ENCODE measurements at regions not wholly inside any gene's neighbourhood (a gene's known extent, or its start where the extent isn't known, plus 50 kb on each side); places are given as distances from the start of the nearest gene placed in this dataset.

- Mint-ChIP-seq H3K4me1 (ENCODE audit: insufficient read depth, unreplicated experiment) (no peaks in the 10 kb centered on the region), H3K4me3 (ENCODE audit: unreplicated experiment) (no peak overlapping the region), H3K9me3 (ENCODE audit: unreplicated experiment) (no peaks in the 10 kb centered on the region), H3K27ac (ENCODE audit: low read depth, unreplicated experiment) (no peak overlapping the region), H3K36me3 (ENCODE audit: insufficient read depth, unreplicated experiment) (no peaks in the 10 kb centered on the region), H3K27me3 (ENCODE audit: insufficient read depth, unreplicated experiment) (no peaks in the 10 kb centered on the region)
- no peak for DNase-seq (ENCODE audit: unreplicated experiment)
- no peak for TF ChIP-seq CTCF (IDR thresholded peaks at IDR 0.05; ENCODE audit: unreplicated experiment)
- no TSS peak for BruUV-seq (replicated peaks)
- ChIA-PET CTCF (no interaction called here), POLR2A (no interaction called here)
- intact Hi-C loops (cut with micrococcal nuclease), result no loop called here
These were observed 297.9 kb upstream of the RIMS1 start for GRCh38 chr6:71588490-71588889.

GRCh38 chr6:71589254-71589653, 297.1 kb upstream of the RIMS1 start:
- Mint-ChIP-seq H3K36me3 (ENCODE audit: insufficient read depth, unreplicated experiment) (no peaks in the 10 kb centered on the region), H3K4me1 (ENCODE audit: insufficient read depth, unreplicated experiment) (no peaks in the 10 kb centered on the region), H3K9me3 (ENCODE audit: unreplicated experiment) (no peaks in the 10 kb centered on the region), H3K4me3 (ENCODE audit: unreplicated experiment) (no peak overlapping the region), H3K27me3 (ENCODE audit: insufficient read depth, unreplicated experiment) (no peaks in the 10 kb centered on the region), H3K27ac (ENCODE audit: low read depth, unreplicated experiment) (no peak overlapping the region)
- CTCF ChIA-PET, result no interaction called here
- TF ChIP-seq CTCF (IDR thresholded peaks at IDR 0.05; ENCODE audit: unreplicated experiment), result no peak
- no TSS peak for BruUV-seq (replicated peaks)
- DNase-seq (ENCODE audit: unreplicated experiment), result no peak
- intact Hi-C loops (cut with micrococcal nuclease), result no loop called here
- POLR2A ChIA-PET, result no interaction called here

GRCh38 chr6:71592643-71593042, 293.7 kb upstream of the RIMS1 start:
- no peak for TF ChIP-seq CTCF (IDR thresholded peaks at IDR 0.05; ENCODE audit: unreplicated experiment)
- ChIA-PET POLR2A (no interaction called here), CTCF (no interaction called here)
- intact Hi-C loops (cut with micrococcal nuclease), result no loop called here
- DNase-seq (ENCODE audit: unreplicated experiment), result no peak
- no peak overlapping the region for H3K27ac Mint-ChIP-seq (ENCODE audit: low read depth, unreplicated experiment)
- H3K9me3 Mint-ChIP-seq (ENCODE audit: unreplicated experiment), result no peaks in the 10 kb centered on the region
- H3K4me3 Mint-ChIP-seq (ENCODE audit: unreplicated experiment), result no peak overlapping the region
- no peaks in the 10 kb centered on the region for H3K27me3 Mint-ChIP-seq (ENCODE audit: insufficient read depth, unreplicated experiment)
- no peaks in the 10 kb centered on the region for H3K36me3 Mint-ChIP-seq (ENCODE audit: insufficient read depth, unreplicated experiment)
- H3K4me1 Mint-ChIP-seq (ENCODE audit: insufficient read depth, unreplicated experiment), result no peaks in the 10 kb centered on the region
- BruUV-seq (replicated peaks), result no TSS peak

- H3K27ac Mint-ChIP-seq (ENCODE audit: low read depth, unreplicated experiment), result no peak overlapping the region
- BruUV-seq (replicated peaks), result no TSS peak
- ChIA-PET POLR2A (interaction anchor here (0.6 kb wide), 1 partner anchor 29 kb away, joined by 3 read pairs; no protein-coding TSS in a partner anchor), CTCF (no interaction called here)
- intact Hi-C loops (cut with micrococcal nuclease), result no loop called here
- peaks cover 9% of the 10 kb centered on the region for H3K4me1 Mint-ChIP-seq (ENCODE audit: insufficient read depth, unreplicated experiment)
- no peak for DNase-seq (ENCODE audit: unreplicated experiment)
- no peak overlapping the region for H3K4me3 Mint-ChIP-seq (ENCODE audit: unreplicated experiment)
- H3K36me3 Mint-ChIP-seq (ENCODE audit: insufficient read depth, unreplicated experiment), result no peaks in the 10 kb centered on the region
- no peaks in the 10 kb centered on the region for H3K9me3 Mint-ChIP-seq (ENCODE audit: unreplicated experiment)
- TF ChIP-seq CTCF (IDR thresholded peaks at IDR 0.05; ENCODE audit: unreplicated experiment), result no peak
- no peaks in the 10 kb centered on the region for H3K27me3 Mint-ChIP-seq (ENCODE audit: insufficient read depth, unreplicated experiment)
These were observed 287.0 kb upstream of the RIMS1 start for GRCh38 chr6:71599359-71599758.
